ENCODE measurements at regions not wholly inside any gene's neighbourhood (a gene's known extent, or its start where the extent isn't known, plus 50 kb on each side); places are given as distances from the start of the nearest gene placed in this dataset.

DNA sequence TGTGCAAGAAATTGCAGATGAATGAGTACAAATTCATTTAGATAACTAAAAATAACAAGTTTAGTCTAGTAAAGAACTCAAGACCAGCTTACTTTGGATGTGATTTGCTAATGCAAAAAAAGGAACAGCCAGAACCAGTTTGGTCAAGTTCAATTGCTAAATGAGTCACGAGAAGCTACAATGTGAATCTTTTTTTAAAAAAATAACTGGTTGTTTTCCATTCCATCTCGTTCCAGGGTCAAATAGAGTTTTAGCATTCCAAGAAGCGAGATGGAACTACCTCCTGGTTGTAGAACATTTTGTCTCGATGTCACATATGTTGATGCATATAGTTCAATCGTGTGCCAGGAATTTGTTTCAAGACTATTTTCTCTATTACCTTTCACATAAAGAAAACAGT lies 65.0 kb upstream of the IKZF2 start:
- TF ChIP-seq CBFB (IDR thresholded peaks at IDR 0.05; ENCODE audit: low read depth) (no peak), TARDBP (IDR thresholded peaks at IDR 0.05; ENCODE audit: borderline replicate concordance) (no peak), POLR2A (IDR thresholded peaks at IDR 0.05; ENCODE audit: low read depth, low read length) (no peak), TAF1 (IDR thresholded peaks at IDR 0.05; ENCODE audit: borderline replicate concordance, low read depth, low read length) (no peak), NFYB (IDR thresholded peaks at IDR 0.05; ENCODE audit: insufficient read depth, low read depth, low read length) (no peak), ZNF24 (IDR thresholded peaks at IDR 0.05) (no peak)
- TF ChIP-seq, protein P1, sequence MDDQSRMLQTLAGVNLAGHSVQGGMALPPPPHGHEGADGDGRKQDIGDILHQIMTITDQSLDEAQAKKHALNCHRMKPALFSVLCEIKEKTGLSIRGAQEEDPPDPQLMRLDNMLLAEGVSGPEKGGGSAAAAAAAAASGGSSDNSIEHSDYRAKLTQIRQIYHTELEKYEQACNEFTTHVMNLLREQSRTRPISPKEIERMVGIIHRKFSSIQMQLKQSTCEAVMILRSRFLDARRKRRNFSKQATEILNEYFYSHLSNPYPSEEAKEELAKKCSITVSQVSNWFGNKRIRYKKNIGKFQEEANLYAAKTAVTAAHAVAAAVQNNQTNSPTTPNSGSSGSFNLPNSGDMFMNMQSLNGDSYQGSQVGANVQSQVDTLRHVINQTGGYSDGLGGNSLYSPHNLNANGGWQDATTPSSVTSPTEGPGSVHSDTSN (IDR thresholded peaks at IDR 0.05; ENCODE audit: insufficient replicate concordance, low read depth, low read length) = no peak
- TF ChIP-seq, protein P2, sequence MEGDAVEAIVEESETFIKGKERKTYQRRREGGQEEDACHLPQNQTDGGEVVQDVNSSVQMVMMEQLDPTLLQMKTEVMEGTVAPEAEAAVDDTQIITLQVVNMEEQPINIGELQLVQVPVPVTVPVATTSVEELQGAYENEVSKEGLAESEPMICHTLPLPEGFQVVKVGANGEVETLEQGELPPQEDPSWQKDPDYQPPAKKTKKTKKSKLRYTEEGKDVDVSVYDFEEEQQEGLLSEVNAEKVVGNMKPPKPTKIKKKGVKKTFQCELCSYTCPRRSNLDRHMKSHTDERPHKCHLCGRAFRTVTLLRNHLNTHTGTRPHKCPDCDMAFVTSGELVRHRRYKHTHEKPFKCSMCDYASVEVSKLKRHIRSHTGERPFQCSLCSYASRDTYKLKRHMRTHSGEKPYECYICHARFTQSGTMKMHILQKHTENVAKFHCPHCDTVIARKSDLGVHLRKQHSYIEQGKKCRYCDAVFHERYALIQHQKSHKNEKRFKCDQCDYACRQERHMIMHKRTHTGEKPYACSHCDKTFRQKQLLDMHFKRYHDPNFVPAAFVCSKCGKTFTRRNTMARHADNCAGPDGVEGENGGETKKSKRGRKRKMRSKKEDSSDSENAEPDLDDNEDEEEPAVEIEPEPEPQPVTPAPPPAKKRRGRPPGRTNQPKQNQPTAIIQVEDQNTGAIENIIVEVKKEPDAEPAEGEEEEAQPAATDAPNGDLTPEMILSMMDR (IDR thresholded peaks at IDR 0.05 in 2 of 3, conservative IDR thresholded peaks at IDR 0.05 in 1 of 3; ENCODE audit: control insufficient read depth in 2 of 3, extremely low read depth in 1 of 3, insufficient read depth in 1 of 3, low read depth in 3 of 3, low read length in 3 of 3) = no peak

All from GM12878 (cell line).